Activated CD4-positive, alpha-beta memory T cell treated with anti-CD3 and anti-CD28 coated beads for 36 hours (primary cell): ENCODE measurements at regions not wholly inside any gene's neighbourhood (a gene's known extent, or its start where the extent isn't known, plus 50 kb on each side); places are given as distances from the start of the nearest gene placed in this dataset.

Source experiments
- CTCF ChIA-PET: fragments of 350-600 bp; sonication (Branson Sonifier 250); formaldehyde crosslinking; loops from one replicate; lab custom pipeline; 2021; ENCODE audit warnings: antibody characterized with exemption, inconsistent platforms; lab: Charles Lee
- POLR2A ChIA-PET: fragments of 350-600 bp; sonication (Branson Sonifier 250); formaldehyde crosslinking; loops from one replicate; lab custom pipeline; 2021; ENCODE audit warnings: antibody characterized with exemption; lab: Charles Lee
- DNase-seq: peaks from one replicate; pipeline ENCODE4 v3.0.0-alpha.2; 2020
- H3K27ac Mint-ChIP-seq: one replicate; pipeline ENCODE4 v1.8.0; 2021; ENCODE audit warnings: mixed read lengths
- H3K27me3 Mint-ChIP-seq: one replicate; pipeline ENCODE4 v1.8.0; 2021; ENCODE audit warnings: mixed read lengths
- H3K36me3 Mint-ChIP-seq: one replicate; pipeline ENCODE4 v1.8.0; 2021; ENCODE audit warnings: mixed read lengths
- H3K4me1 Mint-ChIP-seq: one replicate; pipeline ENCODE4 v1.8.0; 2021; ENCODE audit warnings: low read depth, mixed read lengths
- H3K4me3 Mint-ChIP-seq: one replicate; pipeline ENCODE4 v1.8.0; 2021; ENCODE audit warnings: mild to moderate bottlenecking, mixed read lengths
- H3K9me3 Mint-ChIP-seq: one replicate; pipeline ENCODE4 v1.8.0; 2021; ENCODE audit warnings: mixed read lengths
- intact Hi-C: fragments of 100-400 bp; cut with micrococcal nuclease; formaldehyde crosslinking; loops from one replicate; pipeline ENCODE4 v1.15.1; 2023

- intact Hi-C loops = no loop called here
- H3K36me3 Mint-ChIP-seq = peaks cover 40% of the 10 kb centered on the region
- POLR2A ChIA-PET = interaction anchor here (0.6 to 4.8 kb wide), 2 partner anchors 18 to 38 kb away, joined by 3 to 24 read pairs; no protein-coding TSS in a partner anchor
- H3K27ac Mint-ChIP-seq = no peak overlapping the region
- no peak for DNase-seq
- no peaks in the 10 kb centered on the region for H3K27me3 Mint-ChIP-seq
- CTCF ChIA-PET = interaction anchor here (0.6 to 2.0 kb wide), 6 partner anchors 17 to 794 kb away, joined by 3 to 8 read pairs (median 5); no protein-coding TSS in a partner anchor
- peaks cover 41% of the 10 kb centered on the region for H3K4me1 Mint-ChIP-seq
- peaks cover 17% of the 10 kb centered on the region for H3K9me3 Mint-ChIP-seq
- no peak overlapping the region for H3K4me3 Mint-ChIP-seq
Observed at GRCh38 chr14:50020184-50020583, 96.2 kb downstream of the VCPKMT start.

- peak overlapping the region; percentile 61 for H3K27ac Mint-ChIP-seq
- H3K36me3 Mint-ChIP-seq = peaks cover 46% of the 10 kb centered on the region
- peaks cover 24% of the 10 kb centered on the region for H3K9me3 Mint-ChIP-seq
- H3K27me3 Mint-ChIP-seq = no peaks in the 10 kb centered on the region
- intact Hi-C loops = loop anchor here (1.0 kb wide), 4 partner anchors 17 to 42 kb away; no protein-coding TSS in a partner anchor
- peaks cover 45% of the 10 kb centered on the region for H3K4me1 Mint-ChIP-seq
- CTCF ChIA-PET = interaction anchor here (0.6 to 2.0 kb wide), 5 partner anchors 17 to 793 kb away, joined by 3 to 8 read pairs (median 5); no protein-coding TSS in a partner anchor
- peak overlapping the region; percentile 6 for H3K4me3 Mint-ChIP-seq
- no peak for DNase-seq
- POLR2A ChIA-PET = interaction anchor here (0.6 to 4.8 kb wide), 4 partner anchors 17 to 62 kb away, joined by 3 to 24 read pairs (median 6); no protein-coding TSS in a partner anchor
Observed at GRCh38 chr14:50020799-50021198, 95.6 kb downstream of the VCPKMT start.

DNA sequence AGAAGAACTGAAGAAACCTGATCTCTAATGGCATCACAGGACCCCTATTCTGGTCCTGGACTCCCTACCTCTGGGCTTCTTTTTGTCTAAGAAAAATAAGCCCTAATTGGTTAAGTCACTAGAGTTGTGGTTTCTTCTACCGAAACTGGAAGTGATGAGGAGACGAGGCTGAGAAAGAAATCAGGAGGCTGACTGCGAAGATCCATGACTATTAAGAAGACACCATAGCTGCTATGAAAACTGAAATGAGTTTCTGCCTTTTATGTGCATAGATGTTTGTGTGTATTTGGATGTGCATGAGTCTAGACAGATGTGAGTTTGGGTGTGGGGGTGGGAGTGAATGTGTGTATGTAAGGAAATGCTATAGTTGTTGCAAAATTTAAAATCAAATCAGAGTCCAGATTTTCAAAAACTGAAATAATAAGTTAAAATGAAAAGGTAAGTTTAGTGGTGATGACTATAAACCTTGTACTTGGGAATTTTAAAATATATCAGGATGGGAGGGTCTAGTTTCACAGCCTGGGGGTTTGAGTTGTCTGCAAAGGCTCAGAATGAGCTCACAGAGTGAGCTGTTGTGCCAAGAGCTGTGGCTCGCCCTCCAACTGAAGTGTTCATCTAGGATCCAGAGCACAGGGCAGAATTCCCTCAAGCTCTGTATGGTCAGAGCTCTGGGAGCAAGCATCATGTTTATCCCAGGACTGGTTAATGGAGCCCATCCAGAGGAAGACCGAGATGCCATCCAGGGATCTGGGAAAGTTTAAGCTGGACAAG lies 94.9 kb downstream of the VCPKMT start:
- peak overlapping the region; percentile 61 for H3K27ac Mint-ChIP-seq

GRCh38 chr14:50022661-50023060 lies 93.7 kb downstream of the VCPKMT start:
- H3K36me3 Mint-ChIP-seq = peaks cover 52% of the 10 kb centered on the region

More for the DNA sequence above, 94.9 kb downstream of the VCPKMT start:
- Mint-ChIP-seq H3K4me3 (peak overlapping the region; percentile 6), H3K36me3 (peaks cover 49% of the 10 kb centered on the region), H3K9me3 (peaks cover 25% of the 10 kb centered on the region), H3K4me1 (peaks cover 43% of the 10 kb centered on the region), H3K27me3 (no peaks in the 10 kb centered on the region)
- DNase-seq = peak; percentile 49
- ChIA-PET POLR2A (interaction anchor here (0.6 to 4.8 kb wide), 7 partner anchors 17 to 129 kb away, joined by 3 to 24 read pairs (median 4); no protein-coding TSS in a partner anchor), CTCF (interaction anchor here (0.8 to 2.0 kb wide), 5 partner anchors 11 to 290 kb away, joined by 3 to 8 read pairs (median 3); no protein-coding TSS in a partner anchor)
- intact Hi-C loops = loop anchor here (1.0 kb wide), 4 partner anchors 17 to 41 kb away; no protein-coding TSS in a partner anchor

GRCh38 chr14:50023671-50024490 lies 92.5 kb downstream of the VCPKMT start:
- Mint-ChIP-seq H3K27ac (peak overlapping the region; percentile 31), H3K27me3 (no peaks in the 10 kb centered on the region), H3K9me3 (peaks cover 25% of the 10 kb centered on the region), H3K36me3 (peaks cover 53% of the 10 kb centered on the region), H3K4me3 (no peak overlapping the region), H3K4me1 (peaks cover 43% of the 10 kb centered on the region)
- ChIA-PET CTCF (interaction anchor here (1.3 to 2.5 kb wide), 3 partner anchors 12 to 96 kb away, joined by 3 to 13 read pairs (median 4); no protein-coding TSS in a partner anchor), POLR2A (interaction anchor here (2.6 kb wide), 1 partner anchor 14 kb away, joined by 14 read pairs; no protein-coding TSS in a partner anchor)
- no peak for DNase-seq
- intact Hi-C loops = no loop called here

More at GRCh38 chr14:50022661-50023060, 93.7 kb downstream of the VCPKMT start:
- H3K27ac Mint-ChIP-seq = no peak overlapping the region
- peak; percentile 31 for DNase-seq
- no peaks in the 10 kb centered on the region for H3K27me3 Mint-ChIP-seq
- intact Hi-C loops = no loop called here
- CTCF ChIA-PET = interaction anchor here (1.1 kb wide), 1 partner anchor 288 kb away, joined by 3 read pairs; no protein-coding TSS in a partner anchor
- POLR2A ChIA-PET = interaction anchor here (0.8 to 4.8 kb wide), 4 partner anchors 16 to 24 kb away, joined by 3 to 24 read pairs (median 4); no protein-coding TSS in a partner anchor
- H3K9me3 Mint-ChIP-seq = peaks cover 25% of the 10 kb centered on the region
- no peak overlapping the region for H3K4me3 Mint-ChIP-seq
- H3K4me1 Mint-ChIP-seq = peaks cover 43% of the 10 kb centered on the region

DNA sequence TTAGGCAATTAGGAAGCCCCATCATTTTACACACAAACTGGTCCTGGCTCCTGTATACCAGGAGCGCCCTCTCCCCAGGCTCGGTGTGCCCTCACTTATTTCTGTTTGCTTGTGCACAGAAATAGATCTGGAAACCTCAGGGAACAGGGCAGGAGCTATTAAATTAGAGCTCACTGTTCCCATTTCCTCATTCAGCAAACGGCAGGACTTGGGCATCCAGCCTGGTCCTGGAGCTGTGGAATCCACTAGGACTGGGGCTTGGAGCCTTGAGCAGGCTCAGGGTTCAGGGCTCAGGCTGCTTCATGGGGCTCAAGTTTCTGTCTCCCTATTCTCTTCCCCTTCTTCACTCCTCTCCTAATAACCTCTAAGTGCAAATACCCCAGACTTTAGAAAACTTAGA lies 91.3 kb downstream of the VCPKMT start:
- CTCF ChIA-PET = interaction anchor here (1.3 to 2.5 kb wide), 2 partner anchors 13 to 14 kb away, joined by 4 to 13 read pairs; no protein-coding TSS in a partner anchor
- Mint-ChIP-seq H3K4me1 (peaks cover 38% of the 10 kb centered on the region), H3K27me3 (no peaks in the 10 kb centered on the region), H3K27ac (no peak overlapping the region), H3K36me3 (peaks cover 50% of the 10 kb centered on the region), H3K9me3 (peaks cover 18% of the 10 kb centered on the region), H3K4me3 (no peak overlapping the region)
- DNase-seq = no peak
- intact Hi-C loops = no loop called here
- POLR2A ChIA-PET = interaction anchor here (2.6 kb wide), 1 partner anchor 13 kb away, joined by 14 read pairs; no protein-coding TSS in a partner anchor

- ChIA-PET POLR2A (interaction anchor here (2.6 kb wide), 1 partner anchor 13 kb away, joined by 14 read pairs; no protein-coding TSS in a partner anchor), CTCF (interaction anchor here (1.0 to 2.5 kb wide), 2 partner anchors 13 to 160 kb away, joined by 4 to 13 read pairs; no protein-coding TSS in a partner anchor)
- Mint-ChIP-seq H3K4me1 (peaks cover 32% of the 10 kb centered on the region), H3K4me3 (no peak overlapping the region), H3K9me3 (peaks cover 12% of the 10 kb centered on the region), H3K27me3 (no peaks in the 10 kb centered on the region), H3K36me3 (peaks cover 44% of the 10 kb centered on the region), H3K27ac (no peak overlapping the region)
- intact Hi-C loops = no loop called here
- peak; percentile 51 for DNase-seq
Observed at GRCh38 chr14:50025776-50026175, 90.6 kb downstream of the VCPKMT start.

- CTCF ChIA-PET = interaction anchor here (1.0 kb wide), 1 partner anchor 161 kb away, joined by 4 read pairs; no protein-coding TSS in a partner anchor
- no peak overlapping the region for H3K27ac Mint-ChIP-seq
- H3K4me1 Mint-ChIP-seq = peaks cover 31% of the 10 kb centered on the region
- H3K4me3 Mint-ChIP-seq = no peak overlapping the region
- H3K27me3 Mint-ChIP-seq = no peaks in the 10 kb centered on the region
- intact Hi-C loops = no loop called here
- H3K36me3 Mint-ChIP-seq = peaks cover 43% of the 10 kb centered on the region
- peaks cover 8% of the 10 kb centered on the region for H3K9me3 Mint-ChIP-seq
- POLR2A ChIA-PET = interaction anchor here (0.7 to 1.6 kb wide), 2 partner anchors 12 to 75 kb away, joined by 3 to 9 read pairs; no protein-coding TSS in a partner anchor
- no peak for DNase-seq
Observed at GRCh38 chr14:50026396-50026795, 90.0 kb downstream of the VCPKMT start.

DNA sequence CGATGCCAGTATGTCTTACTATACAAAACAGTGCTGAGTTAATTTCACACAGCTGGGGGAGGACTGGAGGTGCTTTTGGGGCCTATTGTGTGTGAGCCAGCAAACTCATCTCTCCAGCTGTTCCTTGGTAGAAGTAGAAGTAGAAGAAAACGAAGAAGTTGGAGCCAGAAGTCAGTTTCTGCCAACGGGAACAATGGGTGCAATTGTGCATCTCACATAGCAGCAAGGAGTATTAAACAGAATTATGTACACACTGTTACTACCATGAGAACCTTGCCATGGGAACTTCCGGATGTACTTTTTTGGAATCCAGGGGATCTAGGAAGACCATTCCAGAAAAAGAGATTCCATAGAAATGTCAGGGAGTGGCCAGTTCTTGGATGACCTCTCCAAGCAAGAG lies 88.6 kb downstream of the VCPKMT start:
- peaks cover 18% of the 10 kb centered on the region for H3K4me1 Mint-ChIP-seq
- ChIA-PET CTCF (interaction anchor here (0.9 to 1.2 kb wide), 2 partner anchors 10 to 14 kb away, joined by 3 to 4 read pairs; no protein-coding TSS in a partner anchor), POLR2A (interaction anchor here (1.6 kb wide), 1 partner anchor 10 kb away, joined by 9 read pairs; no protein-coding TSS in a partner anchor)
- DNase-seq = no peak
- no peak overlapping the region for H3K4me3 Mint-ChIP-seq
- no peaks in the 10 kb centered on the region for H3K27me3 Mint-ChIP-seq
- no peak overlapping the region for H3K27ac Mint-ChIP-seq
- H3K9me3 Mint-ChIP-seq = peaks cover 8% of the 10 kb centered on the region
- intact Hi-C loops = no loop called here
- H3K36me3 Mint-ChIP-seq = peaks cover 49% of the 10 kb centered on the region

GRCh38 chr14:50028458-50028857 lies 87.9 kb downstream of the VCPKMT start:
- no peak for DNase-seq
- POLR2A ChIA-PET = no interaction called here
- no peaks in the 10 kb centered on the region for H3K27me3 Mint-ChIP-seq
- H3K9me3 Mint-ChIP-seq = peaks cover 8% of the 10 kb centered on the region
- peaks cover 16% of the 10 kb centered on the region for H3K4me1 Mint-ChIP-seq
- peaks cover 47% of the 10 kb centered on the region for H3K36me3 Mint-ChIP-seq
- CTCF ChIA-PET = no interaction called here
- H3K27ac Mint-ChIP-seq = no peak overlapping the region
- intact Hi-C loops = no loop called here
- no peak overlapping the region for H3K4me3 Mint-ChIP-seq

DNA sequence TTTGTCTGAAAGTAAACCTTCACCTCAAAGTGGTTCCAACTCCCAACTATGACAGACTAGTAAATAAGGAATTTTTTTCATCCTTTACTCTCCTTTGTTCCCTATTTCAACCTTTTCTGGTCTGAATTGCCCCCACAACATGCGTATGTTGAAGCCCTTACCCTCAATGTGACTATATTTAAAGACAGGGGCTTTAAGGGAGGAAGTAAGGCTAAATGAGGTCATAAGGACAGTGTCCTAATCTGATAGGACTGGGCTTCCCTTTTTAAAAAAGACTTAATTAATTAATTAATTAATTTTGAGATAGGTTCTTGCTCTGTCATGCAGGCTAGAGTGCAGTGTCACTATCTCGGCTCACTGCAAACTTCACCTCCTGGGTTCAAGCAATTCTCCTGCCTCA lies 86.3 kb downstream of the VCPKMT start:
- intact Hi-C loops = no loop called here
- ChIA-PET CTCF (no interaction called here), POLR2A (no interaction called here)
- DNase-seq = no peak
- Mint-ChIP-seq H3K9me3 (peaks cover 8% of the 10 kb centered on the region), H3K36me3 (peaks cover 53% of the 10 kb centered on the region), H3K4me3 (no peak overlapping the region), H3K4me1 (peaks cover 18% of the 10 kb centered on the region), H3K27me3 (no peaks in the 10 kb centered on the region), H3K27ac (no peak overlapping the region)
